C1 segment of cervical spinal cord (tissue), 14 donors: ENCODE measurements at regions not wholly inside any gene's neighbourhood (a gene's known extent, or its start where the extent isn't known, plus 50 kb on each side); places are given as distances from the start of the nearest gene placed in this dataset.
"Not testable (repeated sequence)": the region's sequence is repeated elsewhere in the genome, so short reads cannot be mapped to it uniquely, and the experiment has no call there.

Source experiments
- DNase-seq, 14 donors: peaks; one replicate each; lab custom pipeline; 2025; lab: John Stamatoyannopoulos, UW

DNA sequence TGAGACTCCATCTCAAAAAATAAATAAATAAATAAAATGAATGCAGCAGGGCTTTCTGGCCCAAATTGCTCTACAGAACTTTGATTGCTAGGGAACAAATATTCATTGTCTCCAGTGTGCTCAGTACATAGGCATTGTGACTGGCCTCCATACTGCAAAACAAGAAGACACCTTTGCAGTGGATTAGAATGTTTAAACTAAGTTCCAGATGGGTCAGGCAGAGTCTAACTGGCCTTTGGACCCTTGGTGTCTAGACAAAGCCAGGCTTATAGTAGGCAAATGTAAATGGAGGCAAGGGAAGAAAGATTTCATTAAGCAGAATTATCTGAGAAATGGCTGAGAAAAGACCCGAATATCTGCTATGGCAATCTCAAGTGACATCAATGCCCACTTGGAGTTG is 335.2 kb upstream of the C2CD4B start:
- DNase-seq: no peak

DNA sequence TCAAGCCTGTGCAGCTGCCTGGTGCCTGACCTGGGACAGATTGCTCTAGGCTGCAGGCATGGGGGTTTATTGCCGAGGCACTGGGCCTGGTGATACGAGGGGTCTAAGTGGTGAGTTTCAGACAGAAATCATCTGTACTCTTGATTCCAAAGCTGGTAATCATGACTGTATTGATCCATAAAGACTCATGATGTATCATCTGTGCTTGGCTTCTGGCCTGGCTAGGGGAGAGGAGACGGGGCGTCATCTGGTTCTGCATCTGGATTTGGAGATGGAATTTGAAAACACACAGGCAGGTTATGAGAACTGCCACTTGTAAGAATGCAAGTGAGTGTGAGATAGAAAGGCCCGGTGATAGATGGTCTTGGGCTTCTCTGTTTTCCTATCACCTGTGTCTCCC is 337.4 kb upstream of the C2CD4B start:
- DNase-seq: no peak

- peak in 8 of 14 donors; percentile 4 to 57 (median 18) for DNase-seq
These were observed 338.4 kb upstream of the C2CD4B start for GRCh38 chr15:62503451-62503850.

DNA sequence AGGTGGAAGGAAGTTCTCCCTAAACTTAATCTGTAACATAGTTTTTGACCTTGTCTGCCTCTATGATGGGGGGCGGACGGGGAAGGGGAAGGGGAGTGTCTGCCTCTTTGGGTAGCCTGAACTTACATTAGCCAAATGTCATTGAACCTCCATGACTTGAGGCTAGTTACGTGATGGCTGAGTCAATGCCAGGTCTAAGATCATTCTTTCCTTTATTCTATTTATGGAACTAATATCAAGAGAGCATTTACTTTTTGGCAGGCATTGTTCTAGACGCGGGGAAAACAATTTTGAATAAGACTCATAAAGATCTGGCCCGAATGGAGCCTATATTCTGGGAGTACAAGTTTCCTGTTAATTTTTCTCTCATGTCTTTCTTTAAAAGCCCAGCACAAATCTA is 340.7 kb upstream of the C2CD4B start:
- DNase-seq: no peak

GRCh38 chr15:62506217-62506805 is 341.2 kb upstream of the C2CD4B start:
- DNase-seq: no peak

- no peak for DNase-seq
These were observed 344.4 kb upstream of the C2CD4B start for GRCh38 chr15:62509395-62509958.

DNA sequence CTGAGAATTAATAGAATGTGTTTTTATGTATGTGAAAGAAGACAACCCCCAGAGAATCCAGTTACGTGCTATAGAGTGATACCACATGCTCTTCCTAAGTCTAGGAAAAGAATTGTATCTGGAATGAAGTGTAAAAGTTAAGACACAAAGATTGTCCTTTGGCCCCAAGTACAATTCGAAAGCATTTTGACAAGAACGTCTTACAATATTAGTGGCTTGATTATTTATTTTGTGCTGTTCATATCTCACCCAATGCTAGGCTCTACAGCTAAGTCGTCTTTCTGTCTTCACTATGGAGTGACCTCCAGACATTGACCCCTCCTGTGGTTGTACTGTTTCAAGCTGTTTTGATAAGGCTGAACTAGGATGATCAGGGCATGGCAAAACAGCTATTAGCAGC is 345.7 kb upstream of the C2CD4B start:
- no peak for DNase-seq

GRCh38 chr15:62512904-62513303 is 347.8 kb upstream of the C2CD4B start:
- DNase-seq: no peak

DNA sequence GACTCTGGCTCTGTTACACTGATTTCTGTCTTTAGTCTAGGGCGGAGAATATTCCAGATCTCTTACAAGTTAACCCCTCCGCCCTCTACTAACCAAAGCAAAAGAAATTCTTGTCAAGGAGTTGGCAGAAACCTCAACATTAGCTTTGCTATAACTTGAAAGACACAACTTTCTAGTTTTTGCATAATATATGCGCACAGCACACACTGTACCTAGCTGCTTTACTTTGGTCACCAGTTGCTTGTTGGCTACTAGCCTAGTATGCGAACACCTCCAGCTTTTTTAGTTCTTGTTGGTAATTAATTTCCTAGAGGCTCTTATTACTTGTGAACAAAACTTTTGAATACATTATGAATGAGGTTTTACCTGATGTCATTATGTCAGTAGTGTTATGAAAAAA is 348.8 kb upstream of the C2CD4B start:
- no peak for DNase-seq

- no peak for DNase-seq
These were observed 350.8 kb upstream of the C2CD4B start for GRCh38 chr15:62515696-62516395.

GRCh38 chr15:62517541-62517940 is 352.5 kb upstream of the C2CD4B start:
- DNase-seq: no peak

GRCh38 chr15:62518666-62519065 is 353.6 kb upstream of the C2CD4B start:
- not testable (repeated sequence) for DNase-seq

DNA sequence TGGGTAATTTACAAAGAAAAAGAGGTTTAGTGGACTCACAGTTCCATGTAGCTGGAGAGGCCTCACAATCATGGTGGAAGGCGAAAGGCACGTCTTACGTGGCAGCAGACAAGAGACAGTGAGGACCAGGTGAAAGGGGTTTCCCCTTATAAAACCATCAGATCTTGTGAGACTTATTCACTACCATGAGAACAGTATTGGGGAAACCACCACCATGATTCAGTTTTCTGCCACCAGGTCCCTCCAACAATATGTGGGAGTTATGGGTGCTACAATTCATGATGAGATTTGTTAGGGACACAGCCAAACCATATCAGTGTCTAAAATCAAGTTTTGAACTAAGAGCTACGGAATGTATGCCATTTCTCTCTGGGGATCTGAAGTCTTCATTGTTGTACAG is 354.8 kb upstream of the C2CD4B start:
- no peak for DNase-seq

- DNase-seq: no peak
These were observed 355.8 kb upstream of the C2CD4B start for GRCh38 chr15:62520887-62521286.

- no peak for DNase-seq
These were observed 356.3 kb upstream of the C2CD4B start for GRCh38 chr15:62521396-62521795.

- DNase-seq: no peak
These were observed 359.8 kb upstream of the C2CD4B start for GRCh38 chr15:62524848-62525247.

- DNase-seq: no peak
These were observed 362.3 kb upstream of the C2CD4B start for GRCh38 chr15:62527387-62527786.

- DNase-seq: no peak
These were observed 363.4 kb upstream of the C2CD4B start for GRCh38 chr15:62528505-62528904.

GRCh38 chr15:62532367-62532766 is 367.3 kb upstream of the C2CD4B start:
- no peak for DNase-seq

DNA sequence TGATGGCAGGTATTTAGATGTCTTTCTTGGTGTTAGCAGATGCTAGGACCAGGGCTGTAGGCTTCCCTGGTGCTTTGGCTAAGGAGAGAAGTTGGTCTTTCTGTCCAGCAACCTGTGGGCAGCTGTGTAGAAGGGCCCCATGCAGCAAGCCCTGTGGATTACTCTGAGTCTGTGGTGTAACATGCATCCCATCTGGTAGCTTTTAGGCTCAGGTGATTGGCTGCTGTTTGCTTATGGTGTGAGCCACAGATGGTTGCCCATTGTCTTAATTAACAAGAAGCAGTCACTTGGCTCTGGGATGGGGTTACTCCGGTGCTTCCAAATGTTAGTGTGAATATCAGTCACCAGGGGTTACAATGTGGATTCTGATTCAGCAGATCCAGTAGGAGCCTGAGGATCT is 368.6 kb upstream of the C2CD4B start:
- DNase-seq: peak in 1 of 14 donors; percentile 11

GRCh38 chr15:62534996-62535395 is 369.9 kb upstream of the C2CD4B start:
- DNase-seq: no peak

DNA sequence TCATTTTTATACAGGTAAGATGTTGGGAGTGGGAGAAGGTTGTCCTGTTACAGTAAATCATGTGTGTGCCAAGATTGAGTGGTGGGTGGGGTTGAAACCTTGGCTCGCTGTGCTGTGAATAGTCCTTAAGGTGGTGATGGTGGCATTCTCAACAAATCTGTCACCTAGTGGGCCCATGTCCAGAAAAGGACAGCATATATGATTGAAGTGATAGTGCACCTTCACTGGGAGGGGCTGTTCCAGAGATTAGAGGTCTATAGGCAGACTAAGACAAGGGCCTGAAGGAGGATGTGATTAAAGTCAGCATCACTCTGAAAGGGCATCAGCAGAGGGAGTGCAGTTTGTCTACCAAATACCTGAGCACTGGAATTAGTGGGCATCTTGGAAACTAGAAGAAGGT is 374.2 kb upstream of the C2CD4B start:
- DNase-seq: no peak

- DNase-seq: no peak
These were observed 376.2 kb upstream of the C2CD4B start for GRCh38 chr15:62541250-62541649.
